CD4-positive, alpha-beta T cell treated with Interferon gamma for 1 hour (primary cell): ENCODE measurements at regions not wholly inside any gene's neighbourhood (a gene's known extent, or its start where the extent isn't known, plus 50 kb on each side); places are given as distances from the start of the nearest gene placed in this dataset.

ENCODE experiments used
- DNase-seq: peaks from one replicate; pipeline ENCODE4 v3.0.0-alpha.2; 2020

- no peak for DNase-seq
These were observed 61.3 kb upstream of the SPIN1 start for GRCh38 chr9:88326936-88327335.

- DNase-seq = no peak
These were observed 62.2 kb upstream of the SPIN1 start for GRCh38 chr9:88326015-88326414.

DNA sequence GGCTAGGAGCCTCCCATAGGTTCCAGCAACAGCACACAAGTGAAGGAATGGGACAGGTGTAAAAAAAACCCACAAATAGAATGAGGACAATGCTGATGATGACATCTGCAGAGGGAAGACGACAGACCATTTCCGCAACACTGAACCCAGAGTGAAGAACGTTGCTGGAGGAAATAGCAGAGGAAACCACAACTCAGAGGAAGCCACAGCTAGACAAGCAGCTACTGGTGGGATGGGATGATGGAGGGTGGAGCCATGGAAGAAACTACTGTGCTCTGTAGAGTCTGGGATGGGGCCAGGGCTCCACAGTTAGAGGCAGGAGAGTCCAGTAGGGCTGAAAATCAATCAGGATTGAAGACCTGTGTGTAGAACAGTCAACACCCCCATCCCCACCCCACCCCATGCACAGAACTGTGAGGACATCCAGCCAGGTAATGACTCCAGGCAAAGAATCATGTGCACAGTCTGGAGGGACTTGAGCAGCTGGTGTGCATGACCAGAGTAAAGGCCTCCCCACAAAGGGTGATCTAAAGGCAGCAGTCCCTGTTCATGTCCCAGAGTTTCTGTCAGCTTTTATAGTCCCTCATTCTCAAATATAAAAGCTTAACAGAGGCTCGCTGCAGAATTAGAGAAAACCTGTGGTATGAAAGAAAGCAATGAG lies 65.2 kb upstream of the SPIN1 start:
- DNase-seq = peak; percentile 57

DNA sequence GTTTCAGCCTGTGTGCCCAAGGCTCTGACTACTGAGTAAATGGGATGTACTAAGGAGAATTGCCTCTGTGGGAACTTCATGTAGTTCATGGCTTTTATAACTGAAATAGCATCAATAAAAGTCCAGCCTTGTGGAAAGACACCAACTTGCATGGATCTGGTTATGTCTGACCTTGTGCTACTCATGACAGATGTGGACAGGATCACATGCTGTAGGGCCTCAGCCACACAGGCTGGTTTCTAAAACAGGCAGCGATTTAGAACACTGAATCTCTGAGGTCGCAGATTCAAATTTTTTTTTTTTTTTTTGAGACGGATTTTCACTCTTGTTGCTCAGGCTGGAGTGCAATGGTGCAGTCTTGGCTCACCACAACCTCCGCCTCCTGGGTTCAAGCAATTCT lies 66.5 kb upstream of the SPIN1 start:
- DNase-seq = no peak

DNA sequence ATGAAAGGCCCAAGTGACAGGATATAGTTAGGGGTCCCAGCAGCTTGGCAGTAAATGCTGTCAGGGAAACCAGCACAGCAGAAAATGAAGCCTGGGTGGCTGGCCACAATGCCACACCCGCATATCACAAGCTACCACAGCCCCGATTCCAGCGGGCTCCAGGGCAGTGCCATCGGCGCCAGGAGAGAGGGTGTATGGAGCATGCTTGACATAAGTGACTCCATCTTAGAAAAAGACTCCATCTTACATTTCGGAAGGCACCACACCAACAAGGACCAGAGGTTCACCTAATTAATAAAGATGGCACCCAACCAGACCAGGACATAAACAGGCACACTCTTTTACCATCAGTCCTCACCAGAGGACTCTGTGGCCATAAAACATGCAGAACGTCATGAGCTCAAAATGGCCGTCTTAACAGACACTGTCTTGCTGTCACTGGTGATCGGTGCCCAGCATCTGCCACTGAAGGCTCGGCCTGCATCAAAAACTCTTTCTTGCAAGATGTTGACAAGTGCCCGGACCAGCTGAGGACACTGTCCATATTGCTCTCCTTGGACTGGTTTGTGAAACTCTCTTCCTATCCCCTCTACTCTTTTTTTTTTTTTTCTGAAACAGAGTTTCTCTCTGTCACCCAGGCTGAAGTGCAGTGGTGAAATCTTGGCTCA lies 67.4 kb upstream of the SPIN1 start:
- DNase-seq = no peak

GRCh38 chr9:88319936-88320747 lies 68.1 kb upstream of the SPIN1 start:
- no peak for DNase-seq

GRCh38 chr9:88313364-88314220 lies 74.7 kb upstream of the SPIN1 start:
- no peak for DNase-seq

DNA sequence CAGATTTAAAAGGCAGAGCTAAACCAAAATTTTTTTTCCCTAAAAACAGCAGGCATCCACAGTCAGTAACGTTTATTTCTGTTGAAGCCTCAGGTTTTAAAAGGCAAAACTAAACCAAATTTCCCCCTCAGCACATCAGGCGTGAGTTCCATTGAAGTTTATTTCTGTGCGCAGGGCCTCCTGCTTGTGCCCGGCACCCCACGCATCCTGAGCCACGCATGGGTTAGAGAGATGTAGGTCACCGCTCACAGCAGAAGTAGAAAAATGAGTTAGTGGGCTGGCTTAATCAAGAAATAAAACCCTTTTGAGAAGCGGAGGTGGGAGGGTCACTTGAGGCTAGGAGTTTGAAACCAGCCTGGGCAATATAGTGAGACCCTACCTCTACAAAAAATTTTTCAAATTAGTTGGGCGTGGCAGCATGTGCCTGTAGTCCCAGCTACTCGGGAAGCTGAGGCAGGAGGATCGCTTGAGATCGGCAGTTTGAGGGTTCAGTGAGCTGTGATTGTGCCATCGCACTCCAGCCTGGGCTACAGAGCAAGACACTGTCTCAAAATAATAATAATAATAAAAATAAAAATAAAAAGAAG lies 75.6 kb upstream of the SPIN1 start:
- no peak for DNase-seq

GRCh38 chr9:88312045-88312444 lies 76.2 kb upstream of the SPIN1 start:
- DNase-seq = no peak

GRCh38 chr9:88310310-88310980 lies 77.8 kb upstream of the SPIN1 start:
- DNase-seq = no peak

GRCh38 chr9:88308831-88309560 lies 79.2 kb upstream of the SPIN1 start:
- DNase-seq = no peak

DNA sequence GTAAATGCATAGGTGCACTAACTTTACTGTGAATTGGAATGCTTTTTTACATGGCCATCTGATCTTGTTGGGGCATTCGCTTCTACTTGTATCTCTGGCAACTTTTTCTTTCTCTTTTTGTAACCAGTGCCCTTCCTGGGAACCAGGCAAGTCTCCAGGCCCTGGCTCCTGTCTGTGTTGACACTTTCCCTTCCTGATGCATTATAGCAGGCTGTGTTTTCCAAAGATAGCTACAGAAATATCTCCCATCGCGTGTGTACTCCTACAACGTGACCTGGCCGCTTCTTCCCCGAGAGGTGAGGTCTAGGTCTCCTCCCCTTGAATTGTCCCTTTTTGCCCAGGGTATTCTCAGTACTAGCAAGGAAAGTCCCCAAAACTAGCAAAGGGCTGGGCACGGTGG lies 81.1 kb upstream of the SPIN1 start:
- no peak for DNase-seq

- DNase-seq = no peak
These were observed 84.4 kb upstream of the SPIN1 start for GRCh38 chr9:88303721-88304451.

GRCh38 chr9:88302579-88303324 lies 85.5 kb upstream of the SPIN1 start:
- DNase-seq = no peak

- no peak for DNase-seq
These were observed 87.7 kb upstream of the SPIN1 start for GRCh38 chr9:88300556-88300955.

- no peak for DNase-seq
These were observed 96.4 kb upstream of the SPIN1 start for GRCh38 chr9:88291856-88292255.

DNA sequence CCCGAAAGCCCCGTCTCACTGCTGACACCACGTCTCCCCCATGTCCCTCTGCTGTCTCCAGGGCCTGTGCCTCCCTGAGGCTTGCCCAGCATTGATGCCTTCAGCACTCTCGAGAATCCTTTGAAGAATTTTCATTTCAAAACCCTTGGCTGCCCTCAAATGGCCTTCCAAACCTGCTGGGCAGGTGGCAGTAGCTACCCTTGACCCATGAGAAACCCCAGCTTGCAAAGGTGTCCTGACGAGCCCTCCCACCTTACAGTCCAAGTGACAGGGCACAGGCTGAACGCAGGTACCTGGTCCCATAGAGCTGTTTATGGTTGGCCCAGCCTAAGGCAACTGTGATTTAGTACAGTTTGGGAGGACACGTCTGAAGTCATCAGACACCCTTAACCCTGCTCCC lies 97.2 kb upstream of the SPIN1 start:
- no peak for DNase-seq

GRCh38 chr9:88289532-88289931 lies 98.7 kb upstream of the SPIN1 start:
- no peak for DNase-seq

DNA sequence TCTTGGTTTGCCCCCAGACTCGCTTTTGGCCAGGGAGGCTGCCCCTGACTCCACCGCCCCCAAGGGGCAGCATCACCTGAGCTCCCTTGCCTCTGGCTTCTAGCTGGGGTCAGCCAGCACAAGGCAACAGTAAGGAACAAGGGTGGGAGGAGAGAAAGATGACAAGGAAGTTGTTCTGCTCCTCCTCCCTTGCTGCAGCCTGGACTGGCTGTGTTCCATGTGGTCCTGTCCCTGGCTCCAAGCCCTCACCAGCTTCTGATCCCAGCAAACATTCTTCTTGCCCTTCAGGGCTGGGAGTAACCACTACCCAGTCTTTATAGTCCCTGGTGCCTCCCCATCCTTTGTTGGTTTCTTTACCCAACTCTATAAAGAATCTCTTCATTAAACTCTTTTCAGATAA lies 100.3 kb upstream of the SPIN1 start:
- DNase-seq = no peak

- DNase-seq = no peak
These were observed 107.3 kb upstream of the SPIN1 start for GRCh38 chr9:88280816-88281382.
